Hematopoietic multipotent progenitor cell treated with erythropoietin and hydrocortisone succinate and interleukin-3 and kit ligand, for 4 days (in vitro differentiated cells): ENCODE measurements at regions not wholly inside any gene's neighbourhood (a gene's known extent, or its start where the extent isn't known, plus 50 kb on each side); places are given as distances from the start of the nearest gene placed in this dataset.
A peak's percentile ranks its signal among the peaks of the same experiment; 100 is the strongest.

Experiments used
- DNase-seq: peaks from one replicate; pipeline ENCODE4 v3.0.0-alpha.2; 2015

- no peak for DNase-seq
Observed at GRCh38 chr20:58600756-58601155, 50.3 kb upstream of the STX16 start.

GRCh38 chr20:58599966-58600365, 51.1 kb upstream of the STX16 start:
- no peak for DNase-seq

GRCh38 chr20:58598211-58599015, 52.7 kb upstream of the STX16 start:
- peak; percentile 7 for DNase-seq

- no peak for DNase-seq
Observed at GRCh38 chr20:58597249-58597891, 53.7 kb upstream of the STX16 start.

GRCh38 chr20:58596750-58597248, 54.3 kb upstream of the STX16 start:
- no peak for DNase-seq

GRCh38 chr20:58596244-58596643, 54.8 kb upstream of the STX16 start:
- DNase-seq: no peak

- DNase-seq: no peak
Observed at GRCh38 chr20:58595167-58595566, 55.9 kb upstream of the STX16 start.

- DNase-seq: no peak
Observed at GRCh38 chr20:58593880-58594638, 57.0 kb upstream of the STX16 start.

GRCh38 chr20:58592076-58592695, 58.9 kb upstream of the STX16 start:
- no peak for DNase-seq

GRCh38 chr20:58590679-58591473, 60.2 kb upstream of the STX16 start:
- DNase-seq: no peak

GRCh38 chr20:58587467-58587866, 63.6 kb upstream of the STX16 start:
- DNase-seq: no peak

GRCh38 chr20:58586565-58587093, 64.5 kb upstream of the STX16 start:
- DNase-seq: no peak

- no peak for DNase-seq
Observed at GRCh38 chr20:58585753-58586540, 65.1 kb upstream of the STX16 start.

GRCh38 chr20:58584881-58585752, 66.0 kb upstream of the STX16 start:
- no peak for DNase-seq

- DNase-seq: no peak
Observed at GRCh38 chr20:58584051-58584824, 66.8 kb upstream of the STX16 start.

GRCh38 chr20:58583586-58583985, 67.5 kb upstream of the STX16 start:
- DNase-seq: no peak

GRCh38 chr20:58583176-58583575, 67.9 kb upstream of the STX16 start:
- DNase-seq: no peak

- no peak for DNase-seq
Observed at GRCh38 chr20:58580474-58580835, 65.3 kb upstream of the APCDD1L start.

- DNase-seq: no peak
Observed at GRCh38 chr20:58579819-58580473, 64.7 kb upstream of the APCDD1L start.
